ENCODE measurements at regions not wholly inside any gene's neighbourhood (a gene's known extent, or its start where the extent isn't known, plus 50 kb on each side); places are given as distances from the start of the nearest gene placed in this dataset.
"Not testable (repeated sequence)": the region's sequence is repeated elsewhere in the genome, so short reads cannot be mapped to it uniquely, and the experiment has no call there.

DNA sequence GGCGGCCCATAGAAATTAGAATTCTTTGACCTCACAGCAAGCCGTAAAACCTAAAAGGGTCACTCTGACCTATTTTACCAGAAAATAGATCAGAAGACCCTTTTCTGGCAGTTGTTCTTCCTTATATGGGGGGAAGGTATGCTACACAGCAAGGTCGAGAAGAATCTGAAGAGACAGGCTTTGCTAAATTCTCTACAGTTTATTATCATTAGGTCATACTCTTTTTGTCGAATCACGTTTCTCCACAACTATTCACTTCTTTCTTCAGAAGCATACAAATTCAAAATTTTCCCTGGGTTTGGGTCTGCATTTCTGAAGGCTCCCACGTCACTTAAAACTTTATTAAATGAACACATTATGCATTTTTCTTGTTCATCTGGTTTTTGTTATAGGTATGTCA lies 229.5 kb upstream of the GRM7 start:
- Mint-ChIP-seq H3K27me3 (no peaks in the 10 kb centered on the region), H3K4me1 (no peaks in the 10 kb centered on the region), H3K9me3 (no peaks in the 10 kb centered on the region), H3K27ac (no peak overlapping the region), H3K36me3 (no peaks in the 10 kb centered on the region), H3K4me3 (no peak overlapping the region)

DNA sequence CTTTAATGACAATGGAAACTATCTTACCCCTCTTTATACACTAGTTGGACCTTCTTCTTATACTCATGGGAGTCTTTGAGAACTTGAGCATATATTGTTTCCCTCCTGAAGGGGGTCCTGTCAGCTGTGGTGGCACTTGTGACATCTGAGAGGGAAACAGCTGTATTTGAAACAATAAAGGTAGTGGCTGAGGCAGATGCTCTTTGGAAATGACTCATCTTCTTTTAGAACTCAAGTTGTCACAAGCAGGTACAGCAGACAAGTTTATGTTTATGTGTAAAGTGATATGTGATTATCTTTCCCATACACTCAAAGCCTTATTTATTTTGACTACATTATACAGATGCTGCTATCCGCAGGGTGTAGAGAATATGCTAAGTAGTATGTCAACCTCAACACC lies 220.0 kb upstream of the GRM7 start:
- Mint-ChIP-seq H3K27me3 (no peaks in the 10 kb centered on the region), H3K36me3 (no peaks in the 10 kb centered on the region), H3K9me3 (peaks cover 4% of the 10 kb centered on the region), H3K4me3 (no peak overlapping the region), H3K27ac (no peak overlapping the region), H3K4me1 (no peaks in the 10 kb centered on the region)

DNA sequence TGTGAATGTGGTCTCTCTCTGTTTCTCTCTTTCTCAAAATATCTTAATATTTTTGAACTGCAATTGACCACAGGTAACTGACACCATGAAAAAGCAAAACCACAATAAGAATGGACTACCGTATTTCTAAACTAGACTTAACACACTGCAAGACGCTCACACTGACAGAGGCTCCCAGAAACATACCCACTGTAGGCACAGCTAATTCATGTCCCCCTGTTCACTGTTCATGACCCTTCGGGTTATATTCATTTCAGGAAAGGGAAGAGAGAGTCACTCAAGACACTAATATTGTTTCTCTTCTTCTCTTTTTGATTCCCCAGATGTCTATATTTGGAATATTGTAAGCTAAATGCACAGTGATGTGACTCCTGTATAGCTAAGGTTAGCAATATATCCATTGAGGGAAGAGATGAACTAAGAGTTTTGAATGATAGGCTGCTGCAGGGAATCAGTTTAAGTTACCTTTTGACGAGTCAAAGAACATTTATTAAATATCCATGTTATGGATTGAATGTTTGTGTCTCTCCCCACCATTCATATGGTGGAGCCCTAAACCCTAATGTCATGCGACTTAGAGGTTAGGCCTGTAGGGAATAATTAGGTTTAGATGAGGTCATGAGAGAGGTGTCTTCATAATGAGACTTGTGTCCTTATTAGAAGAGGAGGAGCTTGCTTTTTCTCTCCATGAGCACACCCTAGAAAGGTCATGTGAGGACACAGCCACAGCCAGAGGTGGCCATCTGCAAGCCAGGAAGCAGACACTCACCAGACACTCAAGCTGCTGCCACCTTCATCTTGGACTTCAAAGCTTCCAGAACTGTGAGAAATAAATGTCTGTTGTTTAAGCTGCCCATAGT lies 216.6 kb upstream of the GRM7 start:
- H3K4me1 Mint-ChIP-seq: no peaks in the 10 kb centered on the region
- H3K4me3 Mint-ChIP-seq: no peak overlapping the region
- H3K27ac Mint-ChIP-seq: no peak overlapping the region
- H3K36me3 Mint-ChIP-seq: no peaks in the 10 kb centered on the region
- peaks cover 4% of the 10 kb centered on the region for H3K9me3 Mint-ChIP-seq
- no peaks in the 10 kb centered on the region for H3K27me3 Mint-ChIP-seq

DNA sequence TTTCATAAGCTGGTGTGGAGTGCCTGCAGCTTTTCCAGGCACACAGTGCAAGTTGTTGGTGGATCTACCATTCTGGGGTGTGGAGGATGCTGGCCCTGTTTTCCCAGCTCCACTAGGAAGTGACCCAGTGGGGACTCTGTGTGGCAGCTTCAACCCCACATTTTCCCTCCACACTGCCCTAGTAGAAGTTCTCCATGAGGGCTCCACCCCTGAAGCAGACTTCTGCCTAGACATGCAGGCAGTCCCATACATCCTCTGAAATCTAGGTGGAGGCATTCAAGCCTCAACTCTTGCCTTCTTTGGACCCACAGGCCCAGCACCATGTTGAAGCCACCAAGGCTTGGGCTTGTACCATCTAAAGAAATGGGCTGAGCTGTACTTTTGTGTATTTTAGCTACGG lies 206.2 kb upstream of the GRM7 start:
- Mint-ChIP-seq H3K27me3 (no peaks in the 10 kb centered on the region), H3K9me3 (peaks cover 27% of the 10 kb centered on the region), H3K27ac (no peak overlapping the region), H3K4me1 (no peaks in the 10 kb centered on the region), H3K36me3 (no peaks in the 10 kb centered on the region), H3K4me3 (no peak overlapping the region)

DNA sequence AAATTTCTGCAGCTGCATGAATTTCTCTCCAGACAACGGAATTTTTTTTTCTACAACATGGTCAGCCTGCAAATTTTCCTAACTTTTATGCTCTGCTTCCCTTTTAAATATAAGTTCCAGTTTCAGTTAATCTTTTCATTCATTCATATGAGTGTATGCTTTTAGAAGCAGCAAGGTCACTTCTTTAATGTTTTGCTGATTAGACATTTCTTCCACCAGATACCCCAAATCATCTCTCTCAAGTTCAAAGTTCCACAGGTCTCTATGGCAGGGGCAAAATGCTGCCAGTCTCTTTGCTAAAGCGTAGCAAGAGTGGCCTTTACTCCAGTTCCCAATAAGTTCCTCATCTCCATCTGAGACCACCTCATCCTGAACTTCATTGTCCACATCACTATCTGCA lies 205.6 kb upstream of the GRM7 start:
- no peak overlapping the region for H3K4me3 Mint-ChIP-seq
- no peaks in the 10 kb centered on the region for H3K27me3 Mint-ChIP-seq
- H3K36me3 Mint-ChIP-seq: no peaks in the 10 kb centered on the region
- H3K4me1 Mint-ChIP-seq: no peaks in the 10 kb centered on the region
- H3K9me3 Mint-ChIP-seq: peaks cover 27% of the 10 kb centered on the region
- no peak overlapping the region for H3K27ac Mint-ChIP-seq

DNA sequence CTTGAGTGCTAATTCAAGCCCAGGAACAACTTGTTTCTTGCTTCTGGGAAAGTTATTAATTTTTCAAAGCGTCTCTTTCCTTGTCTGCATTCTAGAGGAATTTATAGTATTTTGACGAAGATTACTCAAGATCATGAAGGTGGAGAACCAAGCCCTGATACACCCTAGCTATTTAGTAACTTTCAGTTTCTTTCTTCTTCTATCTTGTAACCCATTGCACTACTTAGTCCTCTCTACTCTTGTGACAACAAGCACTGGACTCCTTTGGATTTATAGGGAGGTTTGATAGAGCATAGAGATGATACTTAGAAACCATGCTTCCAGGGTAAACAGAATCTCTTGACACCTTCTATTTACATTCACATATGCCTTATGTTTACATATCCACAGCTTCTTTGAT lies 203.3 kb upstream of the GRM7 start:
- Mint-ChIP-seq H3K27me3 (no peaks in the 10 kb centered on the region), H3K4me1 (no peaks in the 10 kb centered on the region), H3K9me3 (peaks cover 29% of the 10 kb centered on the region)

DNA sequence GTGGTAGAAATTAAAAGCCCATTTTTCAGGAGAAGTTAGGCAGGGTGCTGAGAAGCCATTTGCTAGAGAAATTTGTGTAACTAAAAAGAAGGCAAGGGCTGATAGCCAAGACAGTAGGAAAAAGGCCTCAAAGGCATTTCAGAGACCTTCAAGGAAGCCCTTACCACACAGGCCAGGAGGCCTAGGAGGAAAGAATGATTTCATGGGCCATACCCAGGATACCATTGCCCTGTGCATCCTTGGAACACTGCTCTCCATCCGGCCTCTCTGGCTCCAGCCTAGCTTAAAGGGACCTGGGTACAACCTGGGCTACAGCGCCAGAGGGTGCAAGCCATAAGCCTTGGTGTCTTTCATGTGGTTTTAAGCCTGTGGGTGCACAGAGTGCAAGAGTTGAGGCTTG lies 193.6 kb upstream of the GRM7 start:
- Mint-ChIP-seq H3K27ac (no peak overlapping the region), H3K36me3 (no peaks in the 10 kb centered on the region), H3K4me3 (no peak overlapping the region), H3K4me1 (no peaks in the 10 kb centered on the region), H3K27me3 (no peaks in the 10 kb centered on the region), H3K9me3 (peaks cover 28% of the 10 kb centered on the region)

More for the DNA sequence above, 203.3 kb upstream of the GRM7 start:
- no peaks in the 10 kb centered on the region for H3K36me3 Mint-ChIP-seq
- no peak overlapping the region for H3K27ac Mint-ChIP-seq
- H3K4me3 Mint-ChIP-seq: no peak overlapping the region

DNA sequence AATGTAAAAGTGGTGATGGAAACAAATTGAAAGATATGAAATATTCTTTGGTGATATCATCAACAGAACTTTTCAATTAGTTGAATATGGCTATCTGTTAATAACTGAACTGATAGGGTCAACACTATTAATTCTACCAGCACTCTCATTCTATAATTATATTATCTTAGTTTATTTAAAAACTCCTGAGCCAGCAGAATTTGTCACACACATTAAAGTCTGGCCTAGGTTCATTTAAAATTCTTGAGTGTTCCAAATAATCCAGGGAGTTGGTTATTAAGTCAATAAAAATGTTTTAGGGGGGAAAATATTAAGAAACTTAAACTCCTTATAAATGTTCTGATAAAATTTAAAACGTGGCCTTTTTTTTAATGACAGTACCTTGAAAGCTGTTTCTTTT lies 189.6 kb upstream of the GRM7 start:
- H3K4me3 Mint-ChIP-seq: no peak overlapping the region
- peaks cover 18% of the 10 kb centered on the region for H3K9me3 Mint-ChIP-seq
- H3K4me1 Mint-ChIP-seq: no peaks in the 10 kb centered on the region
- no peak overlapping the region for H3K27ac Mint-ChIP-seq
- no peaks in the 10 kb centered on the region for H3K36me3 Mint-ChIP-seq
- peaks cover 2% of the 10 kb centered on the region for H3K27me3 Mint-ChIP-seq

DNA sequence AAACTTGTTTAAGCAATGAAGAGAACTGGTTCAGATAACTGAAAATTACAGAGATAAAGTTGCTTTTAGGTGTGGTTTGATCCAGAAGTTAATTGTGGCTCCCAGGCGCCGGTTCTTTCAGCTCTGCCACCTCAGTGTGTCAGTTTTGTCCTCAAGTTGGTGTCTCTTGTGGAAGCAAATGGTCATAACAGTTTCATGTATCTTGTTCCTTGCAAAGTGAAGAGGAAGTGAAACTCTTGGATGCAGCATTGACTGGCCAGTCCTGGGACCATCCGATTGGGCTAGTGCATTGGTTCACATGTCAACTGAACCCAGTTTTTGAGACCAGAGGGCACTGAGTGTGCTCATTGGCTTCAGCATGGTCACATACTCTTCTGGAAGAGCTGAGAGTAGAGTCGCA lies 181.4 kb upstream of the GRM7 start:
- no peak overlapping the region for H3K4me3 Mint-ChIP-seq
- peaks cover 2% of the 10 kb centered on the region for H3K27me3 Mint-ChIP-seq
- H3K9me3 Mint-ChIP-seq: peaks cover 5% of the 10 kb centered on the region
- H3K36me3 Mint-ChIP-seq: no peaks in the 10 kb centered on the region
- no peak overlapping the region for H3K27ac Mint-ChIP-seq
- H3K4me1 Mint-ChIP-seq: no peaks in the 10 kb centered on the region

DNA sequence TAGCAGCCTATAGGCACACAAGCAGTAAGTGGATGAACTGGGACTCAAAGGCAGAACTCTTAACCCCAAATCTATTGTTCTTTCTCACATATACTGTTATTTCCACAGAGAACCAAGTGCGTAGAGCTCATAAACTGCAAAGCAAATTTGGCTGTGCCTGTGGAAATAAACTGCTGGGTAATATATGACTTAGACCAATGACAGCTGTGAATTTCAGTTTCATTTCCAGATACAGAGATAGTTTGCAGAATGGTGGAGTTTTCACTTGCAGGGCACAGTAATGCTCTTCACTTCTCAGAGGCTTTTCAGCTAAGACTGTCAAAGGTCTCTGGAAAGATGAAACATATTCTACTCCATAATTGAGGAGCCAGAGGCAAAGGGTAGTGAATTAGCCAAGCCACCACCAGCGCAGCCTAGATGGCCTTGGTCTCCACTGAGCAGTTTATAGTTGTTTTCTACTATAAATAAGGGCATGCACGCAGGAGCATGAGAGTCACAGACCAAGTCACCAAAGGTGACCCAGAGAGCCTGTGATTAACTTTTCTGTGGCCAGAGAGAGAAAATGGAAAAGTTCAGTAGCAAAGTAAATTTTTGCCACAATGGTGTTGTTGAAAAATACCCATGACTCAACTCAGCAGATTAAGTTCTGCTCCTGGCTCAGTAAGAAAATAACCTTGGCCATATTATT lies 180.7 kb upstream of the GRM7 start:
- H3K36me3 Mint-ChIP-seq: no peaks in the 10 kb centered on the region
- peaks cover 2% of the 10 kb centered on the region for H3K27me3 Mint-ChIP-seq
- H3K9me3 Mint-ChIP-seq: peaks cover 5% of the 10 kb centered on the region
- H3K4me3 Mint-ChIP-seq: no peak overlapping the region
- no peak overlapping the region for H3K27ac Mint-ChIP-seq
- H3K4me1 Mint-ChIP-seq: no peaks in the 10 kb centered on the region

DNA sequence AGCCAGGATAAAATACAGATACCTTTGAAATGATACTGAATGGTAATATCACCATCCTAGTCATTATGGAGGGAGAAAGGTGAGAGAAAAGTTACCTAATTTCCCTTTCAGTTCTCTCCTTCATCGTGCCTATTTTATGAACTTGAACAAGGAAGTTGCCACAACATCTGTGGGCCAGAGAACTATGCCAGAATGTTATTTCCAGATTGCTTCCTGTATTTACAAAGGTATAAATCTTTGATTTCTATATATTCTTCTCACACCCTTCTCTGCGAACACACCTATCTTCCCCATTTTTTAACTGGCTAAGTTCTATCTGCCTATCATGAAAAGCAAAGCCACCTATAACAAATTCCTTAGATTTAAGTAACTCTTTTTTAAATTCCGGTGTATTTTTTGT lies 163.6 kb upstream of the GRM7 start:
- Mint-ChIP-seq H3K4me3 (no peak overlapping the region), H3K36me3 (no peaks in the 10 kb centered on the region)

DNA sequence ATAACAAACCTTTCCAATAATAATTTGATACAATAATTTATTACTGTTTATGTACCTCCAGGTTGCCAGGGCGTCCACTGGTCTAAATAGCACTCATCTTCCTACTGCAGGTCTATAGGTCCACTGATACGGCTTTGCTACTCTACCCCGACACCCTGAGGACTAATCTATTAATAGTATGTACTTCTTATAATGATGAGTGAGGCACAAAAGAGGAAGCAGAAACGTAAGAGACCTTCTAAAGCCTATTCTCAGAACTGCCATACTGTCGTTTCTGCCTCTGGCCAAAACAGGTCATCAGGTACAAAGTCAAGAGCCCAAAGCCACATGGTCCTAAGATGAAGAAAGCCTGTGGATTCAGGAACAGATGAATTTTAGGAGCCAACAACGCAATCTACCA lies 163.2 kb upstream of the GRM7 start:
- no peaks in the 10 kb centered on the region for H3K36me3 Mint-ChIP-seq
- no peak overlapping the region for H3K4me3 Mint-ChIP-seq
- no peaks in the 10 kb centered on the region for H3K4me1 Mint-ChIP-seq
- H3K9me3 Mint-ChIP-seq: peaks cover 16% of the 10 kb centered on the region
- no peaks in the 10 kb centered on the region for H3K27me3 Mint-ChIP-seq
- no peak overlapping the region for H3K27ac Mint-ChIP-seq

More for the DNA sequence above, 163.6 kb upstream of the GRM7 start:
- H3K27me3 Mint-ChIP-seq: no peaks in the 10 kb centered on the region
- no peaks in the 10 kb centered on the region for H3K4me1 Mint-ChIP-seq
- H3K27ac Mint-ChIP-seq: no peak overlapping the region
- H3K9me3 Mint-ChIP-seq: peaks cover 15% of the 10 kb centered on the region

DNA sequence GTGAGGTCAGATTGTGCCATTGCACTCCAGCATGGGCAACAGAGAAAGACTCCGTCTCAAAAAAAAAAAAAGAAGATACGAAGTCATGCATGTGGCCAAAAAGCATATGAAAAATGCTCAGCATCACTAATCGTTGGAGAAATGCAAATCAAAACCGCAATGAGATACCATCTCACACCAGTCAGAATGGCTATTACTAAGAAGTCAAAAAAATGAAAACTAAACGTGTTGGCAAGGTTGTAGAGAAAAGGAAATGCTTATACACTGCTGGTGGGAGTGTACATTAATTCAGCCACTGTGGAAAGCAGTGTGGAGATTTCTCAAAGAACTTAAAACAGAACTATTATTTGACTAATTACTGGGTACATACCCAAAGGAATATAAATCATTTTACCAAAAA lies 156.1 kb upstream of the GRM7 start:
- H3K27me3 Mint-ChIP-seq, H3K4me1 Mint-ChIP-seq, H3K4me3 Mint-ChIP-seq, H3K27ac Mint-ChIP-seq, H3K36me3 Mint-ChIP-seq: not testable (repeated sequence)
- H3K9me3 Mint-ChIP-seq: peaks cover 16% of the 10 kb centered on the region

DNA sequence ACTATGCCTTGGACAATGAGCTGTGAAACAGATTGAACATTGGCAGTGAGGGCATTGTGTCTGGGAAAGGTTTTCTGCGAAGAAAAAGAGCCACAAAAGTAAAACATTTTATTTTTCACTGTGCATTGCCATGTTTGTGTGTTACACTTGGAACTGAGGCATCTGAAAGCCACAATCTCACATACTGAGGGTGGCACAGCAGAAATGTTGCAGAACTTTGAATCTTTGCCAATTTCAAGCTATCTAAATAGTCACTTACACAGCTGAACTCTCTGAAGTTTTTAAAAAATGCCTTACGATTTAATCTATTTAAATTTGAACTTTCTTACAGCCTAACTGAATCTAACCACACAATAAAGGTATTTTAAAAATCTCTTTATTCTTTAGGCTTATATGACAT lies 154.1 kb upstream of the GRM7 start:
- no peaks in the 10 kb centered on the region for H3K4me1 Mint-ChIP-seq
- H3K27ac Mint-ChIP-seq: no peak overlapping the region
- H3K36me3 Mint-ChIP-seq: no peaks in the 10 kb centered on the region
- H3K4me3 Mint-ChIP-seq: no peak overlapping the region
- peaks cover 6% of the 10 kb centered on the region for H3K9me3 Mint-ChIP-seq
- no peaks in the 10 kb centered on the region for H3K27me3 Mint-ChIP-seq

DNA sequence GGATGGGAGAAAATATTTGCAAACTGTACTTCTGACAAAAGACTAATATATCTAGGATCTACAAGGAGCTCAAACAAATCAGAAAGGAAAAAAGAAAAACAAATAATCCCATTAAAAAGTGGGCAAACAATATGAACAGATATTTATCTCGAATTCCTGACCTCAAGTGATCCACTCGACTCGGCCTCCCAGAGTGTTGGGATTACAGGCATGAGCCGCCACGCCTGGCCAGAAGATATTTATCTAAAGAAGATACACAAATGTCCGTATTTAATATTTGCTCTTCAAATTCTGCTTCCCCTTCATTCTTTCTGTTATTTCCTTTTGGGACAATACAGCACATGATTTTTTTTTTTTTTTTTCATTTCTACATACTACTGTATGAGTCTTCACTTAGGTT lies 151.7 kb upstream of the GRM7 start:
- Mint-ChIP-seq H3K4me3 (no peak overlapping the region), H3K27me3 (no peaks in the 10 kb centered on the region), H3K36me3 (no peaks in the 10 kb centered on the region), H3K4me1 (no peaks in the 10 kb centered on the region), H3K27ac (no peak overlapping the region), H3K9me3 (no peaks in the 10 kb centered on the region)

DNA sequence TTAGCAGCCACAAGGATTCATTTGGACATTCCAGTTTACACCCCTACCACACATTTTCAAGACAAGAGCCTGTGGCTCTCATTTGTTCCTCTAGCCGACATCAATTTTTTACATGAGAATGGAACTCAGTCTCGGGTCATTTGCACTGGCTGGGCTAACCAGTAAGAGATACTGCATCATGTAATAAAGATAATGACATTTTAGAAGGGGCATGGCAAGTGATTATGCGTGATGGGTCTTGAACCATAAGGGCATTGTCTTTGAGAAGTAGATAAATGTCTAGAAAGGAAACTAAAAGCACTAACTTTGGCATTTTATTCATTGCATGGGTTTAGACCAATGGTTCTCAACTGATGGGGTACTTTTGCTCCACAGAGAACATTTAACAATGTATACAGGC lies 146.0 kb upstream of the GRM7 start:
- Mint-ChIP-seq H3K9me3 (no peaks in the 10 kb centered on the region), H3K27me3 (no peaks in the 10 kb centered on the region), H3K4me1 (no peaks in the 10 kb centered on the region), H3K27ac (no peak overlapping the region), H3K36me3 (no peaks in the 10 kb centered on the region), H3K4me3 (no peak overlapping the region)
